Transverse colon (tissue), 4 donors: ENCODE measurements at regions not wholly inside any gene's neighbourhood (a gene's known extent, or its start where the extent isn't known, plus 50 kb on each side); places are given as distances from the start of the nearest gene placed in this dataset.
A peak's percentile ranks its signal among the peaks of the same experiment; 100 is the strongest.

Source experiments
- DNase-seq: peaks from one replicate; pipeline ENCODE4 v3.0.0-alpha.2; 2019
- H3K27ac ChIP-seq, 4 donors: fragments of 200-600 bp; sonication (generic); 2 replicates each; pipeline ENCODE4 v1.5.1; 2016 to 2018; ENCODE audit warnings: inconsistent platforms in 4 of 4
- H3K27me3 ChIP-seq: fragments of 200-600 bp; sonication (generic); 2 replicates; pipeline ENCODE4 v1.5.1; 2017; ENCODE audit warnings: inconsistent platforms
- H3K36me3 ChIP-seq, 4 donors: fragments of 200-600 bp; sonication (generic); 2 replicates each; pipeline ENCODE4 v1.5.1; 2017 to 2019; ENCODE audit warnings: inconsistent platforms in 4 of 4
- H3K4me1 ChIP-seq, 4 donors: fragments of 200-600 bp; sonication (generic); 2 replicates each; pipeline ENCODE4 v1.5.1; 2017 to 2020; ENCODE audit warnings: inconsistent platforms in 4 of 4
- H3K4me3 ChIP-seq, 4 donors: fragments of 200-600 bp; sonication (generic); 1 replicate in 1 of 4; 2 replicates in 3 of 4; pipeline versions ENCODE4 v1.5.1 to v1.6.1; 2017 to 2019; ENCODE audit warnings: inconsistent platforms in 4 of 4
- H3K9me3 ChIP-seq, 2 donors: fragments of 200-600 bp; sonication (generic); 2 replicates each; pipeline ENCODE4 v1.5.1; 2017 to 2019; ENCODE audit warnings: inconsistent platforms in 2 of 2
- EP300 ChIP-seq: sonication (generic); formaldehyde crosslinking; IDR thresholded peaks from one replicate; pipeline ENCODE4 v1.6.1; 2017; ENCODE audit warnings: antibody characterized with exemption, low read depth
- POLR2A ChIP-seq: fragments of 450-650 bp; IDR thresholded peaks from one replicate; pipeline ENCODE4 v1.6.1; 2016; ENCODE audit warnings: antibody characterized with exemption, mild to moderate bottlenecking, moderate library complexity
- POLR2AphosphoS5 ChIP-seq, 3 donors: sonication (generic); formaldehyde crosslinking; IDR thresholded peaks; one replicate each; pipeline ENCODE4 v1.6.1; 2016; ENCODE audit warnings: antibody characterized with exemption in 3 of 3
- WGBS, 2 donors: methylation state at CpG; one replicate each; pipeline ENCODE4 v1.1.5; 2018; ENCODE audit warnings: low coverage in 1 of 2; 5-methylcytosine and 5-hydroxymethylcytosine counted together
- in situ Hi-C, 4 donors: fragments of 200-750 bp; cut with MboI; loops; one replicate each; pipeline versions ENCODE4 v1.15.0 to v1.15.1; 2017; ENCODE audit warnings: low sequenced_read_pairs in 3 of 4, low pct_ligation_motif_present in 1 of 4, low pct_unique_long_range_greater_than_20kb in 1 of 4
- intact Hi-C: fragments of 100-400 bp; cut with DNase I; formaldehyde crosslinking; loops from one replicate; pipeline ENCODE4 v1.15.1; 2023; ENCODE audit warnings: low total_unique reads
- TF ChIP-seq, protein P1 (sequence below), 5 experiments: fragments of 200-600 bp in 3 of 5; fragments of 450-650 bp in 2 of 5; sonication (generic) in 3 of 5; IDR thresholded peaks; 1 replicate in 2 of 5; 2 replicates in 3 of 5; pipeline ENCODE4 v1.5.1; 2016 to 2017; ENCODE audit warnings: antibody characterized with exemption in 5 of 5, inconsistent platforms in 3 of 5, mild to moderate bottlenecking in 2 of 5, moderate library complexity in 1 of 5

DNA sequence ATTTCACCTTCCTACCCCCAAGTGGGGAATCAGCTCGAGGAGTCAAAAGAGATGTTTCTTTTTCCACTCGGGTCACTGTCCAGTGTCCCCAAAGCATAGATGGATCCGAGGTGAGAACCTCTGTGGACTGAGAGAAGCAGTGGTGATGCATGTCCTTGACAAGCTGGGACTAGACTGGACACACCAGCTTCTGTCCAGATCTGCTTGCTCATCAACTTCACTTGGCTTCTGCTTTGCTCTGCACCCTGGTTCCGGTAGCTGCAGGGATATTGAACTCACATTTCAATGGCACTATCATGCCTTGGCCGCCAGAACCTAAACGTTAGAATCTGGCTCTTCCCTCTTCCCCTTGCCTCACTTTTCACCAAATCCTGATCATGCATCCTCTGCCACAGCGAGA is 50.3 kb upstream of the CXCL12 start:
- Histone ChIP-seq H3K36me3 (no peaks in the 10 kb centered on the region), H3K4me1 (no peaks in the 10 kb centered on the region), H3K27ac (no peak overlapping the region), H3K9me3 (no peaks in the 10 kb centered on the region), H3K4me3 (no peak overlapping the region), H3K27me3 (no peaks in the 10 kb centered on the region)
- intact Hi-C loops (no loop called here), in situ Hi-C loops (no loop called here)
- 83% methylated on average over 7 of the region's 7 CpGs; no CpG with 5 or more reads in 1 of the 2 donors for WGBS, 2 donors
- TF ChIP-seq POLR2AphosphoS5 (IDR thresholded peaks at IDR 0.05) (no peak), POLR2A (no peak), EP300 (no peak)
- TF ChIP-seq, protein P1, sequence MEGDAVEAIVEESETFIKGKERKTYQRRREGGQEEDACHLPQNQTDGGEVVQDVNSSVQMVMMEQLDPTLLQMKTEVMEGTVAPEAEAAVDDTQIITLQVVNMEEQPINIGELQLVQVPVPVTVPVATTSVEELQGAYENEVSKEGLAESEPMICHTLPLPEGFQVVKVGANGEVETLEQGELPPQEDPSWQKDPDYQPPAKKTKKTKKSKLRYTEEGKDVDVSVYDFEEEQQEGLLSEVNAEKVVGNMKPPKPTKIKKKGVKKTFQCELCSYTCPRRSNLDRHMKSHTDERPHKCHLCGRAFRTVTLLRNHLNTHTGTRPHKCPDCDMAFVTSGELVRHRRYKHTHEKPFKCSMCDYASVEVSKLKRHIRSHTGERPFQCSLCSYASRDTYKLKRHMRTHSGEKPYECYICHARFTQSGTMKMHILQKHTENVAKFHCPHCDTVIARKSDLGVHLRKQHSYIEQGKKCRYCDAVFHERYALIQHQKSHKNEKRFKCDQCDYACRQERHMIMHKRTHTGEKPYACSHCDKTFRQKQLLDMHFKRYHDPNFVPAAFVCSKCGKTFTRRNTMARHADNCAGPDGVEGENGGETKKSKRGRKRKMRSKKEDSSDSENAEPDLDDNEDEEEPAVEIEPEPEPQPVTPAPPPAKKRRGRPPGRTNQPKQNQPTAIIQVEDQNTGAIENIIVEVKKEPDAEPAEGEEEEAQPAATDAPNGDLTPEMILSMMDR (IDR thresholded peaks at IDR 0.05) = no peak
- no peak for DNase-seq

DNA sequence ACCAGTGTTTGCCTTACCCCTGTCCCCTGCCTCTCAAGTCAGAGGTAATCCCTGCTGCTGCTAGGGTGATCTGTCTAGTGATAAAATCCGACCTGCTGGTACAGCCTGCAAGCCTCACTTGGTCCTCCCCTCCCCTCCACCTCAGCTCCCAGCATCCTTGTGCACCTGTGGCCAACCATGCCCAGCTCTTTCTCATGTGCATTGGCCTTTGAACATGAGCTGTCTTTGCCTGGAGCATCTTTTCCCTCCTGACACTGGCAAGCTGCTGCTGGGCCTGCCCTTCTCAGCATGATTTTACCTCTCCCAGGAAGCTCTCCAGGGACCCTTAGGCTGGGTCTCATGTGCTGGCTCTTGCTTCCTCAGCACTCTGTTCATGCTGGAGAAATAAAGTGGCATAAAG is 51.3 kb upstream of the CXCL12 start:
- Histone ChIP-seq H3K4me3 (no peak overlapping the region), H3K9me3 (no peaks in the 10 kb centered on the region), H3K27me3 (no peaks in the 10 kb centered on the region), H3K27ac (no peak overlapping the region), H3K4me1 (no peaks in the 10 kb centered on the region), H3K36me3 (no peaks in the 10 kb centered on the region)
- WGBS, 2 donors = 57% methylated on average over 1 of the region's 1 CpG; no CpG with 5 or more reads in 1 of the 2 donors
- intact Hi-C loops (no loop called here), in situ Hi-C loops (no loop called here)
- TF ChIP-seq EP300 = no peak
- TF ChIP-seq POLR2A = no peak
- TF ChIP-seq POLR2AphosphoS5 (IDR thresholded peaks at IDR 0.05) = no peak
- no peak for DNase-seq

DNA sequence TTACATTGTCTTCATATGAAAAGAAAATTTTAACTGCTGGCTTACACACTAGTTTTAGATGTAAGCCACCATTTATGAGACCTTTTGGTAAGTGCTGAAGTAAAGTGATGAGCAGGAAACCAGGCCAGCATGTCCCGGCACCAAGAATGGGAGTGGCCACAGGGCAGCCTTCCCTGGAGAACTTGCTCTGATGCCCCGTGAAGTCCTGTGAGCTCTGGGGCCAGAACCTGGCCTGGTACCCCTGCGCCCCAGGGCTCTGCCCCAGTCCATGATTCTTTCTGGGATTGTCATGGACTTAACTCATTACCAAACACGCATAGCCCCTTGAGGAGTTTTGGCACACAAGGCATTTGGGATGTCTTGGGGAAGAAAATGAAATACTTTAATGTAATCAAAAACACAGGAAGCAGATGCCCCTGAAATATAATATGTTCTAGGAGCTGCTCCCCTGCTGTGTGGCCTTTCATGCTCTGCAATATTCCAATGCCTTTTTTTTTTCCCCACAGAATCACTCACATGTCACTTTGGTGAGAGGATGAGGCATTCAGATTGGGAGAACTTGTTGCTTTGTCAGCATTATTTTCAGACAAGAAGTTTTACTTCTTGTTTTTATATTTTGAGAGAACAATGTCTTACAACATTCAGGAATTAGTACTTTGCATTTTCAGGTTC is 53.1 kb upstream of the CXCL12 start:
- intact Hi-C loops = no loop called here
- Histone ChIP-seq H3K4me3 (no peak overlapping the region), H3K36me3 (no peaks in the 10 kb centered on the region), H3K27me3 (no peaks in the 10 kb centered on the region), H3K9me3 (no peaks in the 10 kb centered on the region), H3K4me1 (no peaks in the 10 kb centered on the region), H3K27ac (peak overlapping the region; percentile 20 to 50 (median 30))
- DNase-seq = no peak
- 77 to 100% methylated on average over 1 to 4 of the region's 4 CpGs for WGBS, 2 donors
- in situ Hi-C loops = no loop called here
- no peak for TF ChIP-seq POLR2AphosphoS5 (IDR thresholded peaks at IDR 0.05)
- no peak for TF ChIP-seq EP300
- TF ChIP-seq, protein P1 (IDR thresholded peaks at IDR 0.05) = no peak
- TF ChIP-seq POLR2A = no peak

DNA sequence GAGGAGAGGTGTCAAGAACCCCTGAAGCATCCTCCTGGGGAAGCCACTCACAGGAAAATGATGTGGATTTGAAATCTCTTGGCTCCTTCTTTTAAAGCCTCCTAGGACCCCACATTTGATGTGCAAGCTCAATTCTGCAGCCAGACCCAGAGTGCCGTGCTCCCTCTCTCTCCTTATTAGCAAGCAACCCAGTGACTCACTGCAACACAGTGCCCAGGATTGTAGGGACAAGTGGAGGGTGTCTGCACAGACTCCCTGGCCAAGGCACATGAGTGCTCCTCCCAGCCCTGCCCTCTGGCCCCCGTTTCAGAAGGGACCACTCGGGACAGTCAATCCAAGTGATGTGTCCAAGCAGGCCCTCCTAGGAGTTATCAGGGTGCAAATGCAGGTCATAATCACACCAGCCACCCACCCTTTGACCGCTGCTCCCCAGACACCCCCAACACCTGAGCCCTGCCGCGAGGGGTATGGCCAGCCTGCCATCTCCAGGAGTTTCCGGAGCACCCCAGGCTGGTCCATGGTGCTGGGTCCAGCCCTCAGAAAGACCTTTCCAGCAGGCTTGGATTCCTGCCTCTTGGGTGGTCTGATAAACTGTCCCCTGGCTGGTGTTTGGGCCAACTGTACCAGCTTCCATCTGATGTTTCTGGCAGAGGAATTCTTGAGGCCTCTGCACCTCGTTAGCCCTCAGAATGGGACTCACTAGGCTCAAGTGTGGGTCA is 54.5 kb upstream of the CXCL12 start:
- Histone ChIP-seq H3K4me1 (no peaks in the 10 kb centered on the region), H3K36me3 (no peaks in the 10 kb centered on the region), H3K4me3 (no peak overlapping the region), H3K9me3 (no peaks in the 10 kb centered on the region), H3K27me3 (no peaks in the 10 kb centered on the region), H3K27ac (peak overlapping the region in 2 of 4 donors; percentile 31 to 50)
- in situ Hi-C loops (no loop called here), intact Hi-C loops (no loop called here)
- DNase-seq = no peak
- TF ChIP-seq, protein P1 (IDR thresholded peaks at IDR 0.05) = no peak
- TF ChIP-seq POLR2AphosphoS5 (IDR thresholded peaks at IDR 0.05) (no peak), EP300 (no peak), POLR2A (no peak)
- WGBS, 2 donors = 88% methylated on average over 6 of the region's 8 CpGs; no CpG with 5 or more reads in 1 of the 2 donors
